SHP77 (cell line): ENCODE measurements at regions not wholly inside any gene's neighbourhood (a gene's known extent, or its start where the extent isn't known, plus 50 kb on each side); places are given as distances from the start of the nearest gene placed in this dataset.

Experiments
- DNase-seq, 2 experiments: peaks; one replicate each; lab custom pipeline; 2025; lab: John Stamatoyannopoulos, UW

GRCh38 chr11:26777372-26777808, 55.5 kb upstream of the SLC5A12 start:
- DNase-seq, result no peak

- no peak for DNase-seq
Measured at GRCh38 chr11:26778000-26778757, 56.3 kb upstream of the SLC5A12 start.

- DNase-seq, result no peak
Measured at GRCh38 chr11:26779074-26779865, 57.4 kb upstream of the SLC5A12 start.

GRCh38 chr11:26780376-26781085, 58.7 kb upstream of the SLC5A12 start:
- no peak for DNase-seq

GRCh38 chr11:26782220-26782965, 60.5 kb upstream of the SLC5A12 start:
- DNase-seq, result no peak

GRCh38 chr11:26783997-26784396, 62.1 kb upstream of the SLC5A12 start:
- DNase-seq, result no peak

- no peak for DNase-seq
Measured at GRCh38 chr11:26790738-26791137, 68.9 kb upstream of the SLC5A12 start.

- DNase-seq, result no peak
Measured at GRCh38 chr11:26792941-26793340, 71.1 kb upstream of the SLC5A12 start.

GRCh38 chr11:26793487-26793886, 71.6 kb upstream of the SLC5A12 start:
- no peak for DNase-seq

- no peak for DNase-seq
Measured at GRCh38 chr11:26801601-26802000, 79.7 kb upstream of the SLC5A12 start.

- DNase-seq, result no peak
Measured at GRCh38 chr11:26805001-26805400, 83.1 kb upstream of the SLC5A12 start.

- no peak for DNase-seq
Measured at GRCh38 chr11:26806219-26806618, 84.4 kb upstream of the SLC5A12 start.

GRCh38 chr11:26820739-26821138, 98.9 kb upstream of the SLC5A12 start:
- no peak for DNase-seq

- no peak for DNase-seq
Measured at GRCh38 chr11:26823963-26824362, 102.1 kb upstream of the SLC5A12 start.

GRCh38 chr11:26827567-26828081, 105.8 kb upstream of the SLC5A12 start:
- DNase-seq, result no peak

- no peak for DNase-seq
Measured at GRCh38 chr11:26828288-26828687, 106.4 kb upstream of the SLC5A12 start.

GRCh38 chr11:26830218-26830617, 108.4 kb upstream of the SLC5A12 start:
- no peak for DNase-seq

- no peak for DNase-seq
Measured at GRCh38 chr11:26830757-26831156, 108.9 kb upstream of the SLC5A12 start.

GRCh38 chr11:26834601-26835000, 112.7 kb upstream of the SLC5A12 start:
- DNase-seq, result no peak

- DNase-seq, result no peak
Measured at GRCh38 chr11:26835611-26836010, 113.8 kb upstream of the SLC5A12 start.

- no peak for DNase-seq
Measured at GRCh38 chr11:26837154-26837553, 115.3 kb upstream of the SLC5A12 start.
